WTC11 (cell line): ENCODE measurements at regions not wholly inside any gene's neighbourhood (a gene's known extent, or its start where the extent isn't known, plus 50 kb on each side); places are given as distances from the start of the nearest gene placed in this dataset.

Experiments used
- ATAC-seq: fragments of 200-7000 bp; cut with Tn5 transposase; 2 replicates; pipeline ENCODE4 v1.10.0; 2021; ENCODE audit warnings: mild to moderate bottlenecking, moderate library complexity
- CTCF ChIA-PET: fragments of 300-600 bp; sonication (Branson Sonifier 250); formaldehyde crosslinking; loops from one replicate; lab custom pipeline; 2021; ENCODE audit warnings: antibody characterized with exemption; lab: Charles Lee
- POLR2A ChIA-PET: fragments of 350-600 bp; sonication (Branson Sonifier 250); formaldehyde crosslinking; loops from one replicate; lab custom pipeline; 2021; ENCODE audit warnings: antibody characterized with exemption; lab: Charles Lee
- DNase-seq: peaks from one replicate; pipeline ENCODE4 v3.0.0; 2021; ENCODE audit warnings: low spot score
- H3K27ac Mint-ChIP-seq: 2 replicates; pipeline ENCODE4 v1.8.0; 2021; ENCODE audit warnings: mixed read lengths
- H3K27me3 Mint-ChIP-seq: 2 replicates; pipeline ENCODE4 v1.8.0; 2021; ENCODE audit warnings: low read depth, mild to moderate bottlenecking, moderate library complexity, mixed read lengths
- H3K36me3 Mint-ChIP-seq: 2 replicates; pipeline ENCODE4 v1.8.0; 2021; ENCODE audit warnings: mixed read lengths
- H3K4me1 Mint-ChIP-seq: 2 replicates; pipeline ENCODE4 v1.8.0; 2022; ENCODE audit warnings: mixed read lengths
- H3K4me3 Mint-ChIP-seq: 2 replicates; pipeline ENCODE4 v1.8.0; 2021; ENCODE audit warnings: mild to moderate bottlenecking, moderate library complexity, mixed read lengths
- H3K9me3 Mint-ChIP-seq: 2 replicates; pipeline ENCODE4 v1.8.0; 2021; ENCODE audit warnings: mixed read lengths
- ARID4B ChIP-seq: sonication (generic); formaldehyde crosslinking; IDR thresholded peaks from 2 replicates; pipeline ENCODE4 v1.8.0; 2023; ENCODE audit warnings: missing genetic modification reagents, mild to moderate bottlenecking, borderline replicate concordance
- ATF1 ChIP-seq: sonication (generic); formaldehyde crosslinking; IDR thresholded peaks from 2 replicates; pipeline ENCODE4 v1.8.1; 2023; ENCODE audit warnings: mild to moderate bottlenecking, moderate library complexity, missing genetic modification reagents
- ATF6 ChIP-seq: sonication (generic); formaldehyde crosslinking; IDR thresholded peaks from 2 replicates; pipeline ENCODE4 v1.8.1; 2023; ENCODE audit warnings: mild to moderate bottlenecking, missing genetic modification reagents
- CBFB ChIP-seq: sonication (generic); formaldehyde crosslinking; IDR thresholded peaks from 2 replicates; pipeline ENCODE4 v1.8.1; 2022; ENCODE audit warnings: mild to moderate bottlenecking, low read depth, missing genetic modification reagents
- E2F1 ChIP-seq: sonication (generic); formaldehyde crosslinking; IDR thresholded peaks from 2 replicates; pipeline ENCODE4 v1.8.0; 2022; ENCODE audit warnings: mild to moderate bottlenecking, missing genetic modification reagents
- E2F4 ChIP-seq: sonication (generic); formaldehyde crosslinking; IDR thresholded peaks from 2 replicates; pipeline ENCODE4 v1.8.1; 2022; ENCODE audit warnings: low read depth, mild to moderate bottlenecking, moderate library complexity, missing genetic modification reagents, borderline replicate concordance
- E2F5 ChIP-seq: sonication (generic); formaldehyde crosslinking; IDR thresholded peaks from 2 replicates; pipeline ENCODE4 v1.8.1; 2022; ENCODE audit warnings: mild to moderate bottlenecking, moderate library complexity, missing genetic modification reagents
- ESRRA ChIP-seq: sonication (generic); formaldehyde crosslinking; IDR thresholded peaks from 2 replicates; pipeline ENCODE4 v1.8.1; 2022; ENCODE audit warnings: mild to moderate bottlenecking, missing genetic modification reagents, borderline replicate concordance
- FOXK1 ChIP-seq: sonication (generic); formaldehyde crosslinking; IDR thresholded peaks from 2 replicates; pipeline ENCODE4 v1.8.0; 2022; ENCODE audit warnings: mild to moderate bottlenecking, moderate library complexity, missing genetic modification reagents
- FOXP1 ChIP-seq: sonication (generic); formaldehyde crosslinking; IDR thresholded peaks from 2 replicates; pipeline ENCODE4 v1.8.0; 2022; ENCODE audit warnings: missing genetic modification reagents, mild to moderate bottlenecking, moderate library complexity, borderline replicate concordance
- IRF2 ChIP-seq: sonication (generic); formaldehyde crosslinking; IDR thresholded peaks from 2 replicates; pipeline ENCODE4 v1.8.0; 2022; ENCODE audit warnings: low read depth, missing genetic modification reagents, borderline replicate concordance
- MYBL2 ChIP-seq: sonication (generic); formaldehyde crosslinking; IDR thresholded peaks from 2 replicates; pipeline ENCODE4 v1.8.1; 2023; ENCODE audit warnings: mild to moderate bottlenecking, moderate library complexity, missing genetic modification reagents
- OVOL2 ChIP-seq: fragments of 250-450 bp; sonication (Bioruptor Pico); IDR thresholded peaks from 2 replicates; pipeline ENCODE4 v1.9.0; 2021; ENCODE audit warnings: mild to moderate bottlenecking, borderline replicate concordance
- PRRX2 ChIP-seq: fragments of 250-450 bp; sonication (Bioruptor Pico); IDR thresholded peaks from 2 replicates; pipeline ENCODE4 v1.8.0; 2021; ENCODE audit warnings: mild to moderate bottlenecking
- TEAD1 ChIP-seq: sonication (generic); formaldehyde crosslinking; IDR thresholded peaks from 2 replicates; pipeline ENCODE4 v1.8.0; 2022; ENCODE audit warnings: mild to moderate bottlenecking, missing genetic modification reagents
- ZNF512 ChIP-seq: sonication (generic); formaldehyde crosslinking; IDR thresholded peaks from 2 replicates; pipeline ENCODE4 v1.8.1; 2022; ENCODE audit warnings: missing genetic modification reagents, borderline replicate concordance
- ZNF532 ChIP-seq: fragments of 250-450 bp; sonication (Bioruptor Pico); IDR thresholded peaks from 2 replicates; pipeline ENCODE4 v1.9.0; 2021; ENCODE audit warnings: mild to moderate bottlenecking, borderline replicate concordance
- ZSCAN18 ChIP-seq: fragments of 250-450 bp; sonication (Bioruptor Pico); IDR thresholded peaks from 2 replicates; pipeline ENCODE4 v2.1.2; 2022; ENCODE audit warnings: mild to moderate bottlenecking, moderate library complexity

GRCh38 chr21:32141318-32141633, 137.6 kb downstream of the MIS18A start (continued):
- TF ChIP-seq ZNF532 (no peak), FOXK1 (CRISPR knock-in tag) (no peak), MYBL2 (no peak), ARID4B (CRISPR knock-in tag) (no peak), ESRRA (CRISPR knock-in tag) (no peak), ATF6 (CRISPR knock-in tag) (no peak), ATF1 (CRISPR knock-in tag) (no peak), ZSCAN18 (CRISPR knock-in tag) (no peak), PRRX2 (CRISPR knock-in tag) (no peak), IRF2 (CRISPR knock-in tag) (no peak), E2F5 (no peak), TEAD1 (no peak)
- TF ChIP-seq, all 79 proteins: peak for 0

- Mint-ChIP-seq H3K27me3 (no peaks in the 10 kb centered on the region), H3K9me3 (peaks cover 17% of the 10 kb centered on the region), H3K4me1 (peaks cover 18% of the 10 kb centered on the region), H3K27ac (no peak overlapping the region), H3K4me3 (no peak overlapping the region), H3K36me3 (peaks cover 3% of the 10 kb centered on the region; the same call in 1 of the 2 replicates)
- DNase-seq, result no peak
- ChIA-PET POLR2A (interaction anchor here (0.6 kb wide), 1 partner anchor 15 kb away, joined by 4 read pairs; no protein-coding TSS in a partner anchor), CTCF (interaction anchor here (1.0 kb wide), 1 partner anchor 117 kb away, joined by 3 read pairs; no protein-coding TSS in a partner anchor)
- ATAC-seq, result no peak
- TF ChIP-seq E2F1 (CRISPR knock-in tag) (no peak), ZNF512 (no peak), FOXP1 (no peak), E2F4 (CRISPR knock-in tag) (no peak), OVOL2 (CRISPR knock-in tag) (no peak), CBFB (CRISPR knock-in tag) (no peak)
Measured at GRCh38 chr21:32140604-32141317, 138.1 kb downstream of the MIS18A start.
